ENCODE measurements at regions not wholly inside any gene's neighbourhood (a gene's known extent, or its start where the extent isn't known, plus 50 kb on each side); places are given as distances from the start of the nearest gene placed in this dataset.

GRCh38 chr6:148109732-148110131, 232.9 kb upstream of the SASH1 start:
- TF ChIP-seq, protein P1, sequence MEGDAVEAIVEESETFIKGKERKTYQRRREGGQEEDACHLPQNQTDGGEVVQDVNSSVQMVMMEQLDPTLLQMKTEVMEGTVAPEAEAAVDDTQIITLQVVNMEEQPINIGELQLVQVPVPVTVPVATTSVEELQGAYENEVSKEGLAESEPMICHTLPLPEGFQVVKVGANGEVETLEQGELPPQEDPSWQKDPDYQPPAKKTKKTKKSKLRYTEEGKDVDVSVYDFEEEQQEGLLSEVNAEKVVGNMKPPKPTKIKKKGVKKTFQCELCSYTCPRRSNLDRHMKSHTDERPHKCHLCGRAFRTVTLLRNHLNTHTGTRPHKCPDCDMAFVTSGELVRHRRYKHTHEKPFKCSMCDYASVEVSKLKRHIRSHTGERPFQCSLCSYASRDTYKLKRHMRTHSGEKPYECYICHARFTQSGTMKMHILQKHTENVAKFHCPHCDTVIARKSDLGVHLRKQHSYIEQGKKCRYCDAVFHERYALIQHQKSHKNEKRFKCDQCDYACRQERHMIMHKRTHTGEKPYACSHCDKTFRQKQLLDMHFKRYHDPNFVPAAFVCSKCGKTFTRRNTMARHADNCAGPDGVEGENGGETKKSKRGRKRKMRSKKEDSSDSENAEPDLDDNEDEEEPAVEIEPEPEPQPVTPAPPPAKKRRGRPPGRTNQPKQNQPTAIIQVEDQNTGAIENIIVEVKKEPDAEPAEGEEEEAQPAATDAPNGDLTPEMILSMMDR (conservative IDR thresholded peaks at IDR 0.05; ENCODE audit: low read depth, low read length): no peak
- no peak overlapping the region for H3K4me3 ChIP-seq (ENCODE audit: low read length)
- no peak for DNase-seq (ENCODE audit: low read depth)

DNA sequence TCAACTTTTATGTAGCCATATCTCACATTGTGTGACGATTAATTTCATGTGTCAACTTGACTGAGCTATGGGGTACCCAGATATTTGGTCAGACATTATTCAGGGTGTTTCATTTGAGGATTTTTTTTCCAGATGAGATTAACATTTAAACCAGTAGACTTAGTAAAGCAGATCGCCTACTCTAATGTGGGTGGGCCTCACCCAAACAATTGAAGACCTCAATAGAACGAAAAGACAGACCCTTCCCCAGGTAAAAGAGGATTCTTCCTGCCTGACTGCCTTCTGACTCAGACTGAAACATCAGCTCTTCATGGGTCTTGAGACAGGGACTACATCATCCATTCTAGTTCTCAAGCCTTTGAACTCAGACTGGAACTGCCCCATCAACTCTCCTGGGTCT, 231.7 kb upstream of the SASH1 start:
- TF ChIP-seq, protein P1 (conservative IDR thresholded peaks at IDR 0.05; ENCODE audit: low read depth, low read length): no peak
- no peak for DNase-seq (ENCODE audit: low read depth)
- H3K4me3 ChIP-seq (ENCODE audit: low read length): no peak overlapping the region

DNA sequence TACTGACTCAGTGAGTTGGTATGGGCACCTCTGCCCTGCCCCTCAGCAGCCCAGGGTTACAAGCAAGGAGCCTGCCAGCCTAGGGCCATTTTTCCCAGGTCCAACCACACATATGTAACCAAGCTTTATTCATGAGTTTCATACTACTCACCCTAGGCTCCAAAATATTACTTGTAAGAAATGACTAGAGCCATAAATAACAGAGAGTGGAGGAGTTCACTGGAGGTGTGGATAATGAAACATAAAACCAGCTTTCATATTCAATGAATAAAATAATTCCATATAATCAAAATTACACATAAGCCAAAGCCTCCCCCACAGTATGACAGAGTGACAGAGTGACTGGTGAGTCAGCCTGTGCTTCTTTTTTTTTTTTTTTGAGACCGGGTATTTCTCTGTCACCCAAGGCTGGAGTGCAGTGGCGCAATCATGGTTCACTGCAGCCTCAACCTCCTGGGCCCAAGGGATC, 229.8 kb upstream of the SASH1 start:
- TF ChIP-seq, protein P1 (conservative IDR thresholded peaks at IDR 0.05; ENCODE audit: low read depth, low read length): no peak
- DNase-seq (ENCODE audit: low read depth): no peak
- no peak overlapping the region for H3K4me3 ChIP-seq (ENCODE audit: low read length)

DNA sequence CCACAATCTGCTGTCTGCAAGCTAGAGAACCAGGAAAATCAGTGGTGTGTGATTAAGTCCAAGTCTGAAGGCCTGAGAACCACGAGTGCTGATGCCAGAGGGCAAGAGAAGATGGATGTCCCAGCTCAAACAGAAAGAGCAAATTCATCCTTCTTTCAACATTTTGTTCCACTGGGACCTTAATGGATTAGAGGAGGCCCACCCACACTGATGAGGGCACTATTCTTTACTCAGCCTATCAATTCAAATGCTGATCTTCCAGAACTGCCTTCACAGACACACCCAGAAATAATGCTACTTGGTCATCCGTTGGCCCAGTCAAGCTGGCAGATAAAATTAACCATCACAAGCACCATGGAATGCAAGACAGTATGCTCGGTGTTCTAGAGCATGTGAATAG, 226.6 kb upstream of the SASH1 start:
- TF ChIP-seq, protein P1 (conservative IDR thresholded peaks at IDR 0.05; ENCODE audit: low read depth, low read length): no peak
- DNase-seq (ENCODE audit: low read depth): no peak
- H3K4me3 ChIP-seq (ENCODE audit: low read length): no peak overlapping the region

GRCh38 chr6:148118244-148118643, 224.4 kb upstream of the SASH1 start:
- DNase-seq (ENCODE audit: low read depth): no peak
- TF ChIP-seq, protein P1 (conservative IDR thresholded peaks at IDR 0.05; ENCODE audit: low read depth, low read length): no peak
- no peak overlapping the region for H3K4me3 ChIP-seq (ENCODE audit: low read length)

DNA sequence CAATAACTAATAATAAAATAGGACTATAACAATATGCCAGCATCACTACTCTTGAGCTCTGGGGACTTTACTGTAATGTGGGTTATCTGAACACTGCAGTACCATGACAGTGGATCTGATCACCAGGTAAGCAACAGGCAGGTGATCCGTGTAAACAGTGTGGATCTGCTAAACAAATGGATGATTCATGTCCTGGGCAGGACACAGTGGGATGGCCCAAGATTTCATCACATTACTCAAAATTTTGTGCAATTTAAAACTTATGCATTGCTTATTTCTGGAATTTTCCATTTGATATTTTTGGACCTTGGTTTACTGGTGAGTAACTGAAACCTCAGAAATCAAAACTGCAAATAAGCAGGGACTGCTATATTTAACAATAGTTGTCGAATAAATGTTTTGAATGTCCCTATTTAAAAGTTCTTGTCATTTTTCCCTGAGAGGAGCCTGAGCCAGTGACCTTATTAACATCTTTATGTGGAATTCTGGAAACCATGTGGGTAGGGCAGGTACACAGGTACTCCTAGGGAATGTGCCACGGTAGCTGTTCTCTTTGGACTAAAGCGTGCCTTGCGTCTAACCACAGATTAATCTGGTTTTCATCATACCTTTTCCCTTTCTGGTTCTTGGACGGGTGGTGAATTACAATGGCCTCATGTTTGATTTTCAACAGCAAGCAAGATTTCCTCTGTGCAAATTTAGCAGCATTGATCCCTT, 214.5 kb upstream of the SASH1 start:
- TF ChIP-seq, protein P1 (conservative IDR thresholded peaks at IDR 0.05; ENCODE audit: low read depth, low read length): no peak
- DNase-seq (ENCODE audit: low read depth): no peak
- H3K4me3 ChIP-seq (ENCODE audit: low read length): no peak overlapping the region

DNA sequence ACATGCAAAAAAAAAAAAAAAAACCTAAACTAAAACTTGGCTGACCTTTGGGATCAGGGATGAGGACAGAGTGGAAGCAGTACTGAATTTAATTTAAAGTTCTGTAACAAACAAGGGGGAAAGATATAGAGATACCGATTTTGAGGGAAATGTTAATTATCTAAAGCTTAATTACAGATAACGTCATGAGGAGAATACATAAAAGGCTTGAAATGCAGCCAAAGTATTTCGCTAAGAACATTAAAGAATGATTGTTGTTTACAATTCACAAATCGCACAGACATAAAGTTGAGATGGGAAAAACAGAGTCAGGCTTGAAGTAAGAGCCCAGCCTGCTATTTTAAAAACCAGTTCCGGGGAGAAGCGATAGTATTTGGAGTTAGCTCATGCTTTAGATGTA, 208.0 kb upstream of the SASH1 start:
- TF ChIP-seq, protein P1 (conservative IDR thresholded peaks at IDR 0.05; ENCODE audit: low read depth, low read length): no peak
- no peak overlapping the region for H3K4me3 ChIP-seq (ENCODE audit: low read length)

More for the DNA sequence above, 208.0 kb upstream of the SASH1 start:
- DNase-seq (ENCODE audit: low read depth): no peak

All from retinal pigment epithelial cell (primary cell).